WTC11 (cell line): ENCODE measurements at regions not wholly inside any gene's neighbourhood (a gene's known extent, or its start where the extent isn't known, plus 50 kb on each side); places are given as distances from the start of the nearest gene placed in this dataset.

ENCODE experiments used
- ATAC-seq: fragments of 200-7000 bp; cut with Tn5 transposase; 2 replicates; pipeline ENCODE4 v1.10.0; 2021; ENCODE audit warnings: mild to moderate bottlenecking, moderate library complexity
- CTCF ChIA-PET: fragments of 300-600 bp; sonication (Branson Sonifier 250); formaldehyde crosslinking; loops from one replicate; lab custom pipeline; 2021; ENCODE audit warnings: antibody characterized with exemption; lab: Charles Lee
- POLR2A ChIA-PET: fragments of 350-600 bp; sonication (Branson Sonifier 250); formaldehyde crosslinking; loops from one replicate; lab custom pipeline; 2021; ENCODE audit warnings: antibody characterized with exemption; lab: Charles Lee
- DNase-seq: peaks from one replicate; pipeline ENCODE4 v3.0.0; 2021; ENCODE audit warnings: low spot score
- H3K27ac Mint-ChIP-seq: 2 replicates; pipeline ENCODE4 v1.8.0; 2021; ENCODE audit warnings: mixed read lengths
- H3K27me3 Mint-ChIP-seq: 2 replicates; pipeline ENCODE4 v1.8.0; 2021; ENCODE audit warnings: low read depth, mild to moderate bottlenecking, moderate library complexity, mixed read lengths
- H3K36me3 Mint-ChIP-seq: 2 replicates; pipeline ENCODE4 v1.8.0; 2021; ENCODE audit warnings: mixed read lengths
- H3K4me1 Mint-ChIP-seq: 2 replicates; pipeline ENCODE4 v1.8.0; 2022; ENCODE audit warnings: mixed read lengths
- H3K4me3 Mint-ChIP-seq: 2 replicates; pipeline ENCODE4 v1.8.0; 2021; ENCODE audit warnings: mild to moderate bottlenecking, moderate library complexity, mixed read lengths
- H3K9me3 Mint-ChIP-seq: 2 replicates; pipeline ENCODE4 v1.8.0; 2021; ENCODE audit warnings: mixed read lengths
- AFF4 ChIP-seq: sonication (generic); formaldehyde crosslinking; IDR thresholded peaks from 2 replicates; pipeline ENCODE4 v1.8.1; 2023; ENCODE audit warnings: mild to moderate bottlenecking, missing genetic modification reagents, borderline replicate concordance
- CBFB ChIP-seq: sonication (generic); formaldehyde crosslinking; IDR thresholded peaks from 2 replicates; pipeline ENCODE4 v1.8.1; 2022; ENCODE audit warnings: mild to moderate bottlenecking, low read depth, missing genetic modification reagents
- CREB1 ChIP-seq: sonication (generic); formaldehyde crosslinking; IDR thresholded peaks from 2 replicates; pipeline ENCODE4 v1.8.0; 2023; ENCODE audit warnings: mild to moderate bottlenecking, missing genetic modification reagents
- CREM ChIP-seq: sonication (generic); formaldehyde crosslinking; IDR thresholded peaks from 2 replicates; pipeline ENCODE4 v1.8.1; 2022; ENCODE audit warnings: mild to moderate bottlenecking, missing genetic modification reagents, moderate library complexity
- CTCF ChIP-seq: fragments of 200-600 bp; IDR thresholded peaks from 2 replicates; pipeline ENCODE4 v1.8.0; 2022; ENCODE audit warnings: antibody characterized with exemption
- E2F4 ChIP-seq: sonication (generic); formaldehyde crosslinking; IDR thresholded peaks from 2 replicates; pipeline ENCODE4 v1.8.1; 2022; ENCODE audit warnings: low read depth, mild to moderate bottlenecking, moderate library complexity, missing genetic modification reagents, borderline replicate concordance
- ESRRA ChIP-seq: sonication (generic); formaldehyde crosslinking; IDR thresholded peaks from 2 replicates; pipeline ENCODE4 v1.8.1; 2022; ENCODE audit warnings: mild to moderate bottlenecking, missing genetic modification reagents, borderline replicate concordance
- FOXP1 ChIP-seq: sonication (generic); formaldehyde crosslinking; IDR thresholded peaks from 2 replicates; pipeline ENCODE4 v1.8.0; 2022; ENCODE audit warnings: missing genetic modification reagents, mild to moderate bottlenecking, moderate library complexity, borderline replicate concordance
- GABPB1 ChIP-seq: sonication (generic); formaldehyde crosslinking; IDR thresholded peaks from 2 replicates; pipeline ENCODE4 v1.8.1; 2023; ENCODE audit warnings: mild to moderate bottlenecking, missing genetic modification reagents
- JAZF1 ChIP-seq: fragments of 250-450 bp; sonication (Bioruptor Pico); IDR thresholded peaks from 2 replicates; pipeline ENCODE4 v1.9.0; 2021; ENCODE audit warnings: moderate library complexity, mild to moderate bottlenecking, inconsistent platforms
- KAT7 ChIP-seq: sonication (generic); formaldehyde crosslinking; IDR thresholded peaks from 2 replicates; pipeline ENCODE4 v1.8.1; 2023; ENCODE audit warnings: missing genetic modification reagents, mild to moderate bottlenecking, borderline replicate concordance
- MXD4 ChIP-seq: fragments of 250-450 bp; sonication (Bioruptor Pico); IDR thresholded peaks from 2 replicates; pipeline ENCODE4 v1.8.0; 2021; ENCODE audit warnings: mild to moderate bottlenecking, moderate library complexity, borderline replicate concordance
- NR1H2 ChIP-seq: sonication (generic); formaldehyde crosslinking; IDR thresholded peaks from 2 replicates; pipeline ENCODE4 v1.9.0; 2021; ENCODE audit warnings: mild to moderate bottlenecking, moderate library complexity, missing genetic modification reagents
- RELA ChIP-seq: sonication (generic); formaldehyde crosslinking; IDR thresholded peaks from 2 replicates; pipeline ENCODE4 v1.8.1; 2022; ENCODE audit warnings: missing genetic modification reagents, mild to moderate bottlenecking, borderline replicate concordance
- STAT6 ChIP-seq: sonication (generic); formaldehyde crosslinking; conservative IDR thresholded peaks from 2 replicates; pipeline ENCODE4 v1.8.1; 2023; ENCODE audit warnings: mild to moderate bottlenecking, low read depth, missing genetic modification reagents, moderate library complexity
- USF2 ChIP-seq: sonication (generic); formaldehyde crosslinking; IDR thresholded peaks from 2 replicates; pipeline ENCODE4 v1.8.1; 2023; ENCODE audit warnings: mild to moderate bottlenecking, missing genetic modification reagents, moderate library complexity
- ZMAT4 ChIP-seq: fragments of 250-450 bp; sonication (Bioruptor Pico); IDR thresholded peaks from 2 replicates; pipeline ENCODE4 v1.9.0; 2021; ENCODE audit warnings: mild to moderate bottlenecking
- ZNF121 ChIP-seq: sonication (generic); formaldehyde crosslinking; IDR thresholded peaks from 2 replicates; pipeline ENCODE4 v1.8.0; 2023; ENCODE audit warnings: missing genetic modification reagents
- ZNF232 ChIP-seq: sonication (generic); formaldehyde crosslinking; IDR thresholded peaks from 2 replicates; pipeline ENCODE4 v1.8.0; 2022; ENCODE audit warnings: mild to moderate bottlenecking, missing genetic modification reagents
- ZNF281 ChIP-seq: sonication (generic); formaldehyde crosslinking; IDR thresholded peaks from 2 replicates; pipeline ENCODE4 v1.8.0; 2023; ENCODE audit warnings: mild to moderate bottlenecking, missing genetic modification reagents
- ZNF317 ChIP-seq: sonication (generic); formaldehyde crosslinking; IDR thresholded peaks from 2 replicates; pipeline ENCODE4 v1.8.1; 2023; ENCODE audit warnings: low read depth, mild to moderate bottlenecking, moderate library complexity, missing genetic modification reagents, borderline replicate concordance
- ZNF396 ChIP-seq: fragments of 250-450 bp; sonication (Bioruptor Pico); IDR thresholded peaks from 2 replicates; pipeline ENCODE4 v1.8.0; 2021; ENCODE audit warnings: mild to moderate bottlenecking, moderate library complexity, borderline replicate concordance

GRCh38 chr18:56323673-56324072, 314.7 kb downstream of the TXNL1 start (continued):
- TF ChIP-seq CTCF (no peak), RELA (CRISPR knock-in tag) (no peak), CREM (CRISPR knock-in tag) (no peak), USF2 (CRISPR knock-in tag) (no peak), ZMAT4 (CRISPR knock-in tag) (no peak), GABPB1 (CRISPR knock-in tag) (no peak), STAT6 (no peak)

GRCh38 chr18:56322406-56322805, 316.0 kb downstream of the TXNL1 start:
- H3K4me3 Mint-ChIP-seq: no peak overlapping the region
- ATAC-seq (peak; percentile 53; the same call in 1 of the 2 replicates), DNase-seq (no peak)
- H3K4me1 Mint-ChIP-seq: peaks cover 4% of the 10 kb centered on the region
- H3K36me3 Mint-ChIP-seq: no peaks in the 10 kb centered on the region
- no peak for TF ChIP-seq AFF4
- TF ChIP-seq E2F4 (CRISPR knock-in tag): no peak
- no peak for TF ChIP-seq ZNF121
- TF ChIP-seq ZNF317 (CRISPR knock-in tag): no peak
- no peak for TF ChIP-seq JAZF1 (CRISPR knock-in tag)
- no peak for TF ChIP-seq MXD4
- no peak for TF ChIP-seq ESRRA (CRISPR knock-in tag)
- TF ChIP-seq ZNF396 (CRISPR knock-in tag): no peak
- TF ChIP-seq ZNF281 (CRISPR knock-in tag): no peak
- TF ChIP-seq CREB1 (CRISPR knock-in tag): no peak
- TF ChIP-seq ZNF232 (CRISPR knock-in tag): no peak
- TF ChIP-seq CREM (CRISPR knock-in tag): no peak
- no peak for TF ChIP-seq KAT7 (CRISPR knock-in tag)
- no peak for TF ChIP-seq NR1H2 (CRISPR knock-in tag)
- TF ChIP-seq CBFB (CRISPR knock-in tag): no peak
- no peak for TF ChIP-seq USF2 (CRISPR knock-in tag)
- no peak for TF ChIP-seq FOXP1 (CRISPR knock-in tag)
- peaks cover 2% of the 10 kb centered on the region; the same call in 1 of the 2 replicates for H3K9me3 Mint-ChIP-seq
- ChIA-PET CTCF (no interaction called here), POLR2A (no interaction called here)
- H3K27ac Mint-ChIP-seq: no peak overlapping the region
- H3K27me3 Mint-ChIP-seq: peaks cover 3% of the 10 kb centered on the region; the same call in 1 of the 2 replicates
